ENCODE measurements at regions not wholly inside any gene's neighbourhood (a gene's known extent, or its start where the extent isn't known, plus 50 kb on each side); places are given as distances from the start of the nearest gene placed in this dataset.
"Not testable (repeated sequence)": the region's sequence is repeated elsewhere in the genome, so short reads cannot be mapped to it uniquely, and the experiment has no call there.

DNA sequence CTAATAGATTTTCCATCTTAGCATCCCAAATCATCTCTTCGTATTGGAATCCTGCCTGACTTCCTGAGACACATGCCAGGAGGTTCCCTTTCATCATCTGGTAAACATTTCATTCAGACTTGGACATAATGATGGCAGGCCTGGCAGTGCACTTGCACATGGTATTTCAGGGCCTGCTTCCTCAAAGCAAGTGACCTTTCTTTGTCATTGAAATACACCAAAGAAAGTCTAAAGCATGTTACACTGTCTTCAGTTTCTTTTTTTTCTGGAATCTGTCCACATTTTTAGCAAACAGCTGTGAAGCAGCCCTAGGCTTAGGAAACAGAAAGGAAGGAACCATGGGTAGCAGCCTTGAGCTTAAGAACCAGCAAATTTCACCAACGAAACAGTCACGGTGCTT lies 205.9 kb upstream of the VCX start:
- no peak for DNase-seq

GRCh38 chrX:7635604-7636003 lies 207.4 kb upstream of the VCX start:
- no peak for DNase-seq

GRCh38 chrX:7620560-7620959 lies 222.4 kb upstream of the VCX start:
- no peak for DNase-seq

DNA sequence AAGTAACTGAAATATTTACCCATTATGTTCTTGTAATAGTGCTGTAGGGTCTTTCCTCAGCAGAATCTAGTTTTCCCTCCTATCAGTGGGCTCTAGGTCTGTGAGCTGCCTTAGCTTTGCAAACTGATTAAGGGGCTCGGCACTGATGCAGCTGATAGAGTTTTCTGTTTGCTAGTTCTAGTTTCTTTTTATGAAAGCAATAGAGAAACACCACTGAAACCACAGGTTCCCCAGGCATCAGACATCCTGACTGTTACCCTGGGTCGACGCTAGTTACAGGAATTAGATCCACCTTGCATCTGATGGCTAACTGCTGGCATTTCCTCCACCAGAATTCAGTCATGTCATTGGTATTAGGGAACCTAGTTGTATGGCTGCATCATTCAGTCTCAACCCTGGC lies 225.0 kb upstream of the VCX start:
- DNase-seq = no peak

- no peak for DNase-seq
These were observed 228.4 kb upstream of the VCX start for GRCh38 chrX:7614616-7615015.

GRCh38 chrX:7608625-7609024 lies 234.3 kb upstream of the VCX start:
- DNase-seq = not testable (repeated sequence)

GRCh38 chrX:7606039-7606652 lies 236.8 kb upstream of the VCX start:
- no peak for DNase-seq

DNA sequence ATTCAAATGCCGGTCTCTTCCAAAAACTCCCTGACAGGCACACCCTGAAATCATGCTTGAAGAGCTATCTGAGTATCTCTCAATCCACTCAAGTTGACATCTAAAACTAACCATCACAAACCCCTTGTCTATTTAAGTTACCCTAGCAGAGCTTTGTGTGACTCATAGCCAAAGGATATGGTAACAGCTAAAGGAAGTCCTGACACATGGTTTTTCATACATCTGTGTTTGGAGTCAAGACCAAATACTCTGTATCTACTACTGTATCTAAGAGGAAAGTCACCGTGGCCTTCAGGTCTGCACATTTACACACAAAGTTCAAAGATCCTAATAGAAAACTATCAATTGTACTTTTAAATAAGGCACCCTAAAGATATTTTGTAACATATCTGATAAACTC lies 239.6 kb upstream of the VCX start:
- no peak for DNase-seq

GRCh38 chrX:7596822-7597221 lies 246.1 kb upstream of the VCX start:
- no peak for DNase-seq

GRCh38 chrX:7593370-7593769 lies 249.6 kb upstream of the VCX start:
- not testable (repeated sequence) for DNase-seq

DNA sequence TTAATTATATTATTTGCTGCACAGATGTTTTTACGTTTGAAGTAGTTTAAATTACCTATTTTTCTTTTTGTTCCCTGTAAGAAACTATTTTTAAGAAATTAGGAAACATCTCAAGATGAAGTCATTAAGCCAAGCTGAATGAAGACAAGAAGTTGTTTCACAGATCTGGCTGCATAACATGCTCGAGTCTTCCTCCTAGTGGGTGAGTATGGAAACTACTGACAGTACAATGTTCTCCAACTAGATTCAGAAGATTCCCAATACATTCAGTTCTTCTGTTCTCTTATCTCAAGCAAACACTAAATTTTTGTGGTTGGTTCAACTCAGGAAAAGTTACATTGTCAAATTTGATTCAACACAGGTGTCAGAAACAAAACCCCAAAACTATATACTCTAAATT lies 256.8 kb upstream of the VCX start:
- no peak for DNase-seq

- DNase-seq = no peak
These were observed 260.8 kb upstream of the VCX start for GRCh38 chrX:7582191-7582590.

- DNase-seq = no peak
These were observed 262.8 kb upstream of the VCX start for GRCh38 chrX:7580127-7580526.

GRCh38 chrX:7574325-7574724 lies 268.6 kb upstream of the VCX start:
- DNase-seq = no peak

GRCh38 chrX:7570432-7571029 lies 272.4 kb upstream of the VCX start:
- no peak for DNase-seq

- DNase-seq = no peak
These were observed 274.4 kb upstream of the VCX start for GRCh38 chrX:7568597-7568996.

GRCh38 chrX:7568130-7568529 lies 274.8 kb upstream of the VCX start:
- no peak for DNase-seq

GRCh38 chrX:7552760-7553159 lies 290.2 kb upstream of the VCX start:
- no peak for DNase-seq

DNA sequence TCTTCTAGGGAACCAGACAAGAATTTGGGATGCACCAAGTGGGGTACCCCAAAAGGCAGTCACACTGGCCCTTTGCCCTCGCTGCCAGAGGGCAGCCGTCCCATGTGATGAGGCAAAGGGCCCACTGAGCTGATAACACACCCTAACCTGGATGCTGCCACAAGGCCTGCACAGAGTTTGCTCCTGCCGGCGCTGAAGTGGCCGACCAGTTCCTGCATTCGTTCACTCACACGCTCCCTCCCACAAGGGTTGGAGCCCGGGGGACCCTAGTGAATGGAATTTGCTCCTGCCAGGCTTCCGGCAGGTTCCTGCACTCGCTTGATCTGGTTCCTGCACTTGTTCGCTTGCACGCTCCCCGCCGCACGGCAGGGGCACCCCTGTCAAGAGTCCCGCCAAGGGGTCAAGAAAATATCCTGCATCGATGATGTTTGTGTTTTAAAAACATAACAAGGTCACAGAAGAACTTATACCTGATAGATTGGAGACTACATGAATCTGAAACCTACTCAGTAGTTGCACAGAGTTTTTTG lies 296.4 kb upstream of the VCX start:
- no peak for DNase-seq

DNA sequence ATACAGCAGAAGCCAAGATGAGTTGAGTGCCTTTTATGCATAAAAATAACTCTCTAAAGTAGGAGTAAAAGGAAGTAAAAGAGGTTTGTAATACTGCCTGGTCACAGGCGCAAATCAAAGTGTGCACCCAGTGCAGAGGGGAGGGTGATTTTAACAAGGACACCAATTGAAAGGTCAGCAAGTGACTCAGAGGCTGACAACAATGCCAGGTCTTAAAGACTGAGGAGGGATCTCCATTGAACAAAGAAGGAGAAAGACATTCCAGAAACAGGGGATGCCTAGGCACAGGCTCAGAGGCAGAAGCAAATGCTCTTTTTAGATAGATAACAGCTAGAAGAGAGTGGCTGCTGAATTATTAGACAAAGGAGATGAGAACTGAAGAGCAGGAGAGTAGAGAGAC lies 297.4 kb upstream of the VCX start:
- DNase-seq = no peak

DNA sequence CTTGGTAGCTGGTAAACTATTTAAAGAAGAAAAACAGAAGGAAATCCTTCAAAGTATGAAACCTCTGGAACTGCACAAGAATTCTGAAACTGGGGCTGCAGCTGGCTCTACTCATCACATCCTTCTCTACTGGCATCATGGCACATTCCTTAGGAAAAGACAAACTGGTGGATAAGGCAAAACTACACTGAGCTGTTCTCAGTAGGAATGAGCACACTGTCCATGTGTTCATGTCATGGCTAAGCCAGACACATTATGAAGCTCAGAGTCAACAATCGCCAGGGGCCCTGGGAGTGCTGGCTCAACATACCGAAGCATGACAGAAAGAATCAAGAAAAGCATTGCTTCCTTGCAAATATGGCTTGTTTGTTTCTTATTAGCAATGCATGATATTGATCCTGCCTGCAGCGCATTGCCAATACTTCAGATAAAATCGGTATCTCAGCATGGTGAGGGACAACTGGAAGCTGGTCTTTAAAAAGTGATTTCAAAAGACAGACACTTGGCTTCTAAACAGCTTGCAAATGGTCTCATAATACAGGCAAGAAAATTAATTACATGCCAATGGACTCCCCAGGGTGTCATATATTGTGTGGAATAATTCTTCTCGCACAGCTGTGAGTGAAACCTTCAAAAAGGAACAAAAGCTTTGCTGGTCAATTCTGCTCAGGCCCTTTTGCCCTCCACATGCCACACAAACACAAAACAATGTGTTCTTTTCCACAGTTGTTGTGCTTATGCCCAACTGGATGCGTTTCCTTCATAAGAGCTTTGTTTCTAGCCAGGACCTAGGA lies 300.2 kb upstream of the VCX start:
- DNase-seq = no peak

GRCh38 chrX:7522860-7523259 lies 320.1 kb upstream of the VCX start:
- no peak for DNase-seq

GRCh38 chrX:7515681-7516413 lies 327.1 kb upstream of the VCX start:
- DNase-seq = no peak
